HepG2 (cell line): ENCODE measurements at regions not wholly inside any gene's neighbourhood (a gene's known extent, or its start where the extent isn't known, plus 50 kb on each side); places are given as distances from the start of the nearest gene placed in this dataset.
A peak's percentile ranks its signal among the peaks of the same experiment; 100 is the strongest.
"Not testable (repeated sequence)": the region's sequence is repeated elsewhere in the genome, so short reads cannot be mapped to it uniquely, and the experiment has no call there.

Experiments used
- ATAC-seq: fragments of 200-7000 bp; cut with Tn5 transposase; 3 replicates; pipeline ENCODE4 v1.9.1; 2020; ENCODE audit warnings: mild to moderate bottlenecking, moderate library complexity
- BruUV-seq: library from RNA; stranded (reverse); fragments of 400-500 nt; replicated peaks from 2 replicates; lab custom pipeline; 2021; lab: Mats Ljungman, UMichigan
- CTCF ChIA-PET: fragments of 300-600 bp; formaldehyde crosslinking; extraction: SDS; loops from one replicate; lab custom pipeline; 2021; ENCODE audit warnings: low total read pairs, inconsistent platforms, low intra/inter-chr PET ratio; lab: Yijun Ruan, JAX
- POLR2A ChIA-PET: fragments of 350-600 bp; sonication (Branson Sonifier 250); formaldehyde crosslinking; loops from one replicate; lab custom pipeline; 2020; ENCODE audit warnings: antibody characterized with exemption, inconsistent platforms; lab: Yijun Ruan, JAX
- DNase-seq: peaks from one replicate; pipeline ENCODE4 v3.0.0-alpha.2; 2015; ENCODE audit warnings: low spot score
- FAIRE-seq: peaks from 3 replicates; lab custom pipeline; 2011; peaks lifted over from hg19 to GRCh38; lab: Jason Lieb, UNC
- H2AFZ ChIP-seq: one replicate; pipeline ENCODE4 v1.6.1; 2011; ENCODE audit warnings: low read length, inconsistent platforms
- H3K27ac ChIP-seq: fragments of 300-600 bp; 3 replicates; pipeline ENCODE4 v1.8.0; 2011; ENCODE audit warnings: mixed run types, mild to moderate bottlenecking, mixed read lengths, low read length, inconsistent platforms; ENCODE audit not compliant: insufficient read depth; ENCODE audit errors: extremely low read length
- H3K27me3 ChIP-seq, 2 experiments: fragments of 200-600 bp in 1 of 2; 2 replicates in 1 of 2; 3 replicates in 1 of 2; pipeline versions ENCODE4 v1.6.0 to v1.8.0; 2011; ENCODE audit warnings: low read length in 2 of 2, mild to moderate bottlenecking in 2 of 2, moderate library complexity in 2 of 2, inconsistent platforms in 1 of 2; ENCODE audit not compliant: insufficient read depth in 2 of 2, control insufficient read depth in 1 of 2
- H3K36me3 ChIP-seq, 2 experiments: fragments of 200-600 bp in 1 of 2; replicated peaks in 1 of 2; 2 replicates in 1 of 2; 3 replicates in 1 of 2; pipeline versions ENCODE4 v1.5.1 to v1.8.0; 2011; ENCODE audit warnings: low read length in 2 of 2, inconsistent platforms in 1 of 2; ENCODE audit not compliant: insufficient read depth in 2 of 2, control insufficient read depth in 1 of 2
- H3K4me1 ChIP-seq: 2 replicates; pipeline ENCODE4 v1.5.1; 2012; ENCODE audit warnings: low read length, inconsistent platforms; ENCODE audit not compliant: insufficient read depth
- H3K4me2 ChIP-seq: 2 replicates; pipeline ENCODE4 v1.6.0; 2011; ENCODE audit warnings: low read depth, low read length, inconsistent platforms
- H3K4me3 ChIP-seq, 3 experiments: fragments of 200-600 bp in 1 of 3; sonication (generic), shearing (Covaris generic) in 1 of 3; replicated peaks in 1 of 3; 2 replicates each; pipeline ENCODE4 v1.5.1; 2011 to 2016; ENCODE audit warnings: low read length in 3 of 3, inconsistent platforms in 2 of 3, low read depth in 2 of 3, mild to moderate bottlenecking in 2 of 3, control low read depth in 1 of 3, mixed read lengths in 1 of 3; ENCODE audit not compliant: insufficient read depth in 1 of 3
- H3K79me2 ChIP-seq: one replicate; pipeline ENCODE4 v1.6.1; 2011; ENCODE audit warnings: low read length, inconsistent platforms; ENCODE audit not compliant: insufficient read depth
- H3K9ac ChIP-seq: 2 replicates; pipeline ENCODE4 v1.6.0; 2011; ENCODE audit warnings: mild to moderate bottlenecking, low read depth, low read length, inconsistent platforms; ENCODE audit not compliant: insufficient read depth
- H3K9me3 ChIP-seq: 2 replicates; pipeline ENCODE4 v1.5.1; 2012; ENCODE audit warnings: mild to moderate bottlenecking, low read length
- H4K20me1 ChIP-seq: 2 replicates; pipeline ENCODE4 v1.6.0; 2011; ENCODE audit warnings: inconsistent platforms, mild to moderate bottlenecking, low read length, moderate library complexity; ENCODE audit not compliant: insufficient read depth
- BHLHE40 ChIP-seq: IDR thresholded peaks from 2 replicates; pipeline ENCODE4 v1.6.1; 2011; ENCODE audit warnings: low read length, improper control_type of control experiment
- NFYB ChIP-seq: sonication (generic); formaldehyde crosslinking; IDR thresholded peaks from 2 replicates; pipeline ENCODE4 v1.4.0; 2020; ENCODE audit warnings: missing genetic modification reagents
- NFYC ChIP-seq: IDR thresholded peaks from 2 replicates; pipeline ENCODE4 v1.6.1; 2016; ENCODE audit warnings: missing genetic modification reagents, missing compliant biosample characterization
- RAD51 ChIP-seq: fragments of 450-650 bp; IDR thresholded peaks from 2 replicates; pipeline ENCODE4 v1.6.1; 2016; ENCODE audit warnings: borderline replicate concordance
- WGBS: methylation state at CpG from one replicate; pipeline ENCODE4 v1.1.6; 2017; ENCODE audit warnings: low lambda C conversion rate; 5-methylcytosine and 5-hydroxymethylcytosine counted together
- in situ Hi-C: cut with HindIII; loops from 2 replicates; pipeline ENCODE4 v1.10.0; 2017; ENCODE audit warnings: low pct_unique_long_range_greater_than_20kb; ENCODE audit not compliant: extremely low pct_ligation_motif_present
- intact Hi-C: fragments of 100-400 bp; cut with micrococcal nuclease; formaldehyde crosslinking; loops from one replicate; pipeline ENCODE4 v1.10.0; 2022; ENCODE audit not compliant: unreplicated experiment
- TF ChIP-seq, protein P1 (sequence below), 2 experiments: sonication (generic) in 1 of 2; formaldehyde crosslinking in 1 of 2; IDR thresholded peaks; 2 replicates each; pipeline versions ENCODE4 v1.5.1 to v1.6.1; 2011 to 2020; ENCODE audit warnings: borderline replicate concordance in 1 of 2, low read depth in 1 of 2, low read length in 1 of 2, mild to moderate bottlenecking in 1 of 2, missing genetic modification reagents in 1 of 2, moderate library complexity in 1 of 2
- TF ChIP-seq, protein P2 (sequence below): fragments of 450-650 bp; IDR thresholded peaks from 2 replicates; pipeline ENCODE4 v1.6.1; 2016

DNA sequence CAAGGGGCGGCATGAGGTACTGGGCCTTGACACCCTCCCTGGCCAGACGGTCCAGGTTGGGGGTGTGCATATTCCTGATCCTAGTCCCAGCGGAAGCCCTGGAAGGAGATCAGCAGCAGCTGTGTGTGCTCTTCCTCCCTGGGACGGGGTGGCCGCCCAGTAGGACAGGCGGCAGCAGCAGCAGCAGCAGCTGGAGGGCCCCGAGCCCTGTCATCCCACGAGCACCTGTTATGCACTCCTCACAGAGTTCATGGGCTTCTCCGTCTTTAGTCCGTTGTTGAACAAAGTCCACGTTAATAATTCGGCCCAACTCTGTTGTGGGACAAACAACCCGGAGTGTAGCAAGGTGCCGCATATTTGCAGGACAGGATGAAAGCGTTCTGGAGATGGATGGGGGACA is 205.6 kb downstream of the OTOP1 start:
- FAIRE-seq, DNase-seq: not testable (repeated sequence)

GRCh38 chr4:4026708-4027107 is 200.0 kb downstream of the OTOP1 start:
- H3K9me3 ChIP-seq, H2AFZ ChIP-seq, H3K4me3 ChIP-seq, H3K27me3 ChIP-seq, H3K79me2 ChIP-seq, H4K20me1 ChIP-seq, H3K9ac ChIP-seq, BruUV-seq, H3K27ac ChIP-seq, H3K4me1 ChIP-seq, CTCF ChIA-PET, in situ Hi-C loops, H3K36me3 ChIP-seq, POLR2A ChIA-PET, ATAC-seq, FAIRE-seq, intact Hi-C loops, H3K4me2 ChIP-seq: not testable (repeated sequence)
- DNase-seq = peak; percentile 8
- 19% methylated on average over 4 of the region's 4 CpGs for WGBS
- TF ChIP-seq, protein P1, sequence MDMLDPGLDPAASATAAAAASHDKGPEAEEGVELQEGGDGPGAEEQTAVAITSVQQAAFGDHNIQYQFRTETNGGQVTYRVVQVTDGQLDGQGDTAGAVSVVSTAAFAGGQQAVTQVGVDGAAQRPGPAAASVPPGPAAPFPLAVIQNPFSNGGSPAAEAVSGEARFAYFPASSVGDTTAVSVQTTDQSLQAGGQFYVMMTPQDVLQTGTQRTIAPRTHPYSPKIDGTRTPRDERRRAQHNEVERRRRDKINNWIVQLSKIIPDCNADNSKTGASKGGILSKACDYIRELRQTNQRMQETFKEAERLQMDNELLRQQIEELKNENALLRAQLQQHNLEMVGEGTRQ (IDR thresholded peaks at IDR 0.05; ENCODE audit: low read depth, low read length) = peak; percentile 43; the same call in 1 of the 2 replicates
- TF ChIP-seq, protein P1 (CRISPR knock-in tag; IDR thresholded peaks at IDR 0.05; ENCODE audit: borderline replicate concordance) = not testable (repeated sequence)
- TF ChIP-seq, protein P2, sequence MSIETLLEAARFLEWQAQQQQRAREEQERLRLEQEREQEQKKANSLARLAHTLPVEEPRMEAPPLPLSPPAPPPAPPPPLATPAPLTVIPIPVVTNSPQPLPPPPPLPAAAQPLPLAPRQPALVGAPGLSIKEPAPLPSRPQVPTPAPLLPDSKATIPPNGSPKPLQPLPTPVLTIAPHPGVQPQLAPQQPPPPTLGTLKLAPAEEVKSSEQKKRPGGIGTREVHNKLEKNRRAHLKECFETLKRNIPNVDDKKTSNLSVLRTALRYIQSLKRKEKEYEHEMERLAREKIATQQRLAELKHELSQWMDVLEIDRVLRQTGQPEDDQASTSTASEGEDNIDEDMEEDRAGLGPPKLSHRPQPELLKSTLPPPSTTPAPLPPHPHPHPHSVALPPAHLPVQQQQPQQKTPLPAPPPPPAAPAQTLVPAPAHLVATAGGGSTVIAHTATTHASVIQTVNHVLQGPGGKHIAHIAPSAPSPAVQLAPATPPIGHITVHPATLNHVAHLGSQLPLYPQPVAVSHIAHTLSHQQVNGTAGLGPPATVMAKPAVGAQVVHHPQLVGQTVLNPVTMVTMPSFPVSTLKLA = peak; percentile 82
- TF ChIP-seq RAD51 (peak; percentile 31; the same call in 1 of the 2 replicates), NFYB (CRISPR knock-in tag) (0 out of 2 replicates have a peak, but pooled peaks have one; percentile 37), BHLHE40 (peak; percentile 46), NFYC (CRISPR knock-in tag) (0 out of 2 replicates have a peak, but pooled peaks have one; percentile 38)

More for the DNA sequence above, 205.6 kb downstream of the OTOP1 start:
- H3K36me3 ChIP-seq, H4K20me1 ChIP-seq, in situ Hi-C loops, H3K4me2 ChIP-seq, CTCF ChIA-PET, H3K27me3 ChIP-seq, BruUV-seq, H3K9ac ChIP-seq, H2AFZ ChIP-seq, H3K9me3 ChIP-seq, intact Hi-C loops, H3K79me2 ChIP-seq, POLR2A ChIA-PET, H3K4me3 ChIP-seq, H3K4me1 ChIP-seq, H3K27ac ChIP-seq: not testable (repeated sequence)
- ATAC-seq = peak; percentile 62
- WGBS = 0% methylated on average over 1 of the region's 15 CpGs

GRCh38 chr4:4028752-4029151 is 198.0 kb downstream of the OTOP1 start:
- H3K4me2 ChIP-seq, H4K20me1 ChIP-seq, intact Hi-C loops, H3K27ac ChIP-seq, H3K9ac ChIP-seq, BruUV-seq, H3K9me3 ChIP-seq, H2AFZ ChIP-seq, H3K4me3 ChIP-seq, DNase-seq, in situ Hi-C loops, FAIRE-seq, H3K27me3 ChIP-seq, CTCF ChIA-PET, ATAC-seq, POLR2A ChIA-PET, H3K36me3 ChIP-seq, H3K79me2 ChIP-seq: not testable (repeated sequence)
- peaks cover 24% of the 10 kb centered on the region for H3K4me1 ChIP-seq
- 29% methylated on average over 2 of the region's 3 CpGs for WGBS
